ENCODE measurements at regions not wholly inside any gene's neighbourhood (a gene's known extent, or its start where the extent isn't known, plus 50 kb on each side); places are given as distances from the start of the nearest gene placed in this dataset.
"Not testable (repeated sequence)": the region's sequence is repeated elsewhere in the genome, so short reads cannot be mapped to it uniquely, and the experiment has no call there.

DNA sequence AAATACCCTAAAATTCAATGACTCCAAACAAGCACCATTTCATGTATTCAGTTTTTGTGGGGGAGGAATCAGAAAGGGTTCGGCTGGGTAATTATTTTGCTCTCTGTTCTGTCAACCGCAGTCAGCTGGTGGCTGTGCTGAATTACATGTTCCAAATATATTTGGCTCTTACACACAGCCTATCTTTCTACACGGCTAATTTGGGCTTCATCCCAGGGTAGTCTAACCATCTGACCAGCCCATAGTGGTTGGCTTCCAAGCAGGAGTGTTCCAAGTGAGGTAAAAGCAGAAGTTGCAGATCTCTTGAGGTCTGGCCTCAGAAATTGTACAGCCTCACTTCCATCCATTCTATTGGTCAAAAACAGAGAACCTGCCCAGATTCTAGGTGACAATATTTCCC is 760.8 kb upstream of the SEMA6D start:
- DNase-seq (ENCODE audit: low spot score) = no peak

DNA sequence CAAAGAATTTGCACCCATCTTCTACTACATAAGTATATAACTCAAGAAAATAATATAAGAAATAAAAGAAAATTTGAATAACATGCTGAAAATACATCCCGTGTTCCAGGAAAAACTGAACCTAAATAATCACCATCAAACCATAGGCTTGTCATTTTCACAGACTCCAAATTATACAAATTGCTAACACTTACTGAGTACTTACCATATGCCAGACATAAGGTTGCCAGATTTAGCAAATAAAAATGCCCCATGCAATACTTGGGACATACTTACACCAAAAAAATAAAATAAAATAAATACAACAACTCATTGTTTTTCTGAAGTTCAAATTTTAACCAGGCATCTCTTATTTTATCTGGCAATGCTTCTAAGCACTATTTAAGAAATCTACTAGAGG is 760.4 kb upstream of the SEMA6D start:
- DNase-seq (ENCODE audit: low spot score) = no peak

DNA sequence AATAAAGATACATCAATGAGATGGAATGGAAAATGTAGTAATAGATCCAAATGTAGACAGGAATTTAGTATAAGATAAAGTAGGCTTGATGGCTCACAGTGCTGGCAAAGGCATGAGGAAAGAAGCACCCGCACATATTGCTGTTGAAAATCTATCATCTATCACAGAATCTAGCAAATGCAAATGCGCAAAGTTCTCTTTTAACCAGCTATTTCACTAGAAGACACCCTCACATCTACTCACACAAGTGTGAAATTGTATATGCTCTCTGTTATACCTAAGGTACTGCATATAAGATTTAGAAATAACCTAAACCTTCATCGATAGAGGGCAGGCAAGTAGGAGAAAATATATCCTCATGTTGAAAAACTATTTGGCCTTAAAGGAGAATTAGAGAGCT is 756.7 kb upstream of the SEMA6D start:
- DNase-seq (ENCODE audit: low spot score) = no peak

DNA sequence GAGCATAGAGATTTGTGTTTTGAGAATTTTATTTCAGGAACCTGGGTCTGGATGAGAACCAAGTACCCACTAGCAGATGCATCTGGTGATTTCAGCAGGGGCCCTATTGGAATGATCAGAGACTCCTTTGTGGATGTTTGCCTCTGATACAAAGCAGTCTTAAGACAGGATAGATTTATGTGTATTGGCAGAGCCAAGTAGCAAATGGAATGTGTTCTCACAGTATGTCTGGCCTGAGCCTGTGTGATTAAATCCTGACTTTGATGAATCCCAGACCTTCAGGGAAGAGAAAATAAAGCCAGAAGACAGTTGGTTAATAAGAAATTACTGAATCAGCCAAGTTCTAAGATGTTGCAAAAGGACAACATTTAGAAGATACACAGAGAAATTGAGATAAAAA is 755.5 kb upstream of the SEMA6D start:
- no peak for DNase-seq (ENCODE audit: low spot score)

DNA sequence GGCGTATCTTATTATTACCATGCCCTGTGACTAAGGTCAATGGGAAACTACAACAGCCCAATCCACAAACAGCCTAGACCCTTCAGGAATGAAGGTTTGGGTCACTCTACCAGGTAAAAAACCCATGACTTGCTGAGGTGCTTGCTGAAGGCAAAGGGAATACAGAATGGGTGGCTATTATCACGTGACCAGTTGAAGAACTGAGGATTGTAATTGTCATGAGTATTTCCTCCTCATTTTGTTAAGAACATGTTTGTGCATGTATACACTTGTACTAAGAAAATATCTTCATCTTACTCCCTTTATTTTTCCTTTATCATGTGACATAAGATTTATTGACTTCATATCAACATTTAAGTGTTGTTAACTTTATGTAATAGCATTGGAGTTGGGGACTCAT is 729.2 kb upstream of the SEMA6D start:
- DNase-seq (ENCODE audit: low spot score) = not testable (repeated sequence)

DNA sequence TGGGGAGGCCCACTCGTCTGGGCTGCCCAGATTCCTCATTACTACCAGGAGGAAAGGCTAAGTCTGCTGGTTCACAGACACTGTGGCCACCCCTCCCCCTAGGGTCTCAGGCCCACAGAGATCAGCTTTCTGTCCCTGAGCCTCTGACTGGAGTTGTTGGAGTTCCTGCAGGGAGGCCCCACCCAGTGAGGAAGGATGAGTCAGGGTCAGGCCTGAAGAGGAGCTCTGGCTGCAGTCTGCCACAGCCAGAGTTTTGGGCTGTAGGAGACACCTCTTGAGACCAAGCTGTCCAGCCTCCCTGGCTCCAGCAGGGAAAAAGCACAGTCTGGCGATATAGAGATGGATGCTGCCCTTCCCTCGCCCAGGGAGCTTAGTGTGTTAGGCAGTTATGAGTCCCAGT is 720.9 kb upstream of the SEMA6D start:
- no peak for DNase-seq (ENCODE audit: low spot score)

DNA sequence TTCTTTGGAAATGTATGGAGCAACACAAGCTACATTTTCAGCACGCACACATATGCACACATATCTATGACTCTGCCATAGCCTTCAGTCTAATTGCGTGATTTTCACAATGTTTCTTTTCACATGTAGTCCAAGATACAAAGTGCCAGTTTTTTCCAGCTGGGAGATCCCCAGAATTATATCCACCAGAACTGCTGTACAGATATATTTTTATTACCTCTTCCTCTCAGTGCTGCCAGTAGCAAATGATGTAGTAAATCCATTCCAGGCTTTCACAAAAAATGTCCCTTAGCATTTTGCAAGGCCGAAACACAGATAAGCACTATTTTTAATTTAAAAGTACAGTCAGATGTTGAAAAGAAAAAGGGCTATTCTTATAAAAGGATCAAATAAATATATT is 719.8 kb upstream of the SEMA6D start:
- DNase-seq (ENCODE audit: low spot score) = no peak

DNA sequence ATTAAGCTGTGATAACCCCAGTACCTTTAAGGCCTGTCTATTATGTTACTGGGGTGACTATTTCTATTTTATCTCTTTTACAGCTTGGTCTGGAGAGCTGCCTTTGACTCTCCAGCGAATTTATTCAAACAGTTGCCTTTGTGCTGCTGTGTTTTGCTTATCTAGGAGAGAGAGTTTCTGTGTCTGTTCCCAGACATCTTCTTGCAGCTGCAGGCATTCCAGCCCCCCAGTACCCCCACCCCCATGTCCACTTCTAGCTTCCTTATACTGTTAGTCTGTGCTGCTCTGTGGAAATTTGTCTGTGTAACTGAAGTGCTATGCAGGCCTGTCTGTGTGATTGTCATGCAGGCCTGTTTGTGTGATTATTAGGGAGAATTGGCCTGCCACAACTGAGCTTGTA is 713.7 kb upstream of the SEMA6D start:
- no peak for DNase-seq (ENCODE audit: low spot score)

DNA sequence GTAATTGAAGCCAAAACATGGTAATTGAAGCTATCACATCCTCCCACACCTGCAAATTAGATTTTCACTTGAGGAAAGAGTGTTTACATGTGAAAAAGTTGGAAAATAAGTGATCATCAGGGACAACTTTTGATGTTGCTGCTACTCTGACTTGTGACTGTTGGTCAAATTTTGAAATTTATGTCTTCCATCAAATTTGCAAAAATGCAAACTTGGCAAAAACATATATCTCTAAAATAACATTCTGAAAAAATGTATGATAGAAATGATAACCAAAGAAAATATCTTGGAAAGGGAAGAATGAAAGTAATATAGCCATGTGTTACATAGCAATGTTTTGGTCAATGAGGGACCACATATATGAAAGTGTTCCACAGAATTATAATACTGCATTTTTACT is 703.9 kb upstream of the SEMA6D start:
- no peak for DNase-seq (ENCODE audit: low spot score)

DNA sequence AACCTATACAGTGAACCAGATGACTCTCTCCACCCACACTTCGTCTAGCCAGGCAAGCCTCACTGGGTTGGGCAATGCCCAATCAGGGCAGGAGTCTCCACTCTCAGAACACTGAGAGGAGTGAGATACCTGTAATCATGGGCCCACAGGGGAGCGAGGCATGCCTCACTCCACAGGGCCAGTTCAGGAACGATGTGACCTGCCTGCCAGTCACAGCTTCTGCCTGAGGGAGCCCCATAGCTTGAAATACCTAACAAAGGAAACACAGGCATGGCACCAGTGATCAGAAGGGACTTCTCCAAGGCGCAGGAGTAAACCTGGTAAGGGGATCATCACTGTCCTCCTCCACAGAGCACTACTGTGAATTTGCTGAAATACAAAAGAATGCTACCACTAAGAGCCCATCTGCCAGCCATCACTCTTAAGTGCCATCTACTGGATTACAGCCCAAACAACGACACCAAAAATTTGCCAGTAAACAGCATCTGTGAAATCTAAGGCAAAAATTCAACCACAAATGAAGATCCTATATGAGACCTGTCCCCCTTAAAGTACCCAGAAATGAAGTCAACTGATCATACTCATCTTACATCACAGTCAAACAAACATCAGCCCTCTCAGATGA is 689.9 kb upstream of the SEMA6D start:
- no peak for DNase-seq (ENCODE audit: low spot score)

DNA sequence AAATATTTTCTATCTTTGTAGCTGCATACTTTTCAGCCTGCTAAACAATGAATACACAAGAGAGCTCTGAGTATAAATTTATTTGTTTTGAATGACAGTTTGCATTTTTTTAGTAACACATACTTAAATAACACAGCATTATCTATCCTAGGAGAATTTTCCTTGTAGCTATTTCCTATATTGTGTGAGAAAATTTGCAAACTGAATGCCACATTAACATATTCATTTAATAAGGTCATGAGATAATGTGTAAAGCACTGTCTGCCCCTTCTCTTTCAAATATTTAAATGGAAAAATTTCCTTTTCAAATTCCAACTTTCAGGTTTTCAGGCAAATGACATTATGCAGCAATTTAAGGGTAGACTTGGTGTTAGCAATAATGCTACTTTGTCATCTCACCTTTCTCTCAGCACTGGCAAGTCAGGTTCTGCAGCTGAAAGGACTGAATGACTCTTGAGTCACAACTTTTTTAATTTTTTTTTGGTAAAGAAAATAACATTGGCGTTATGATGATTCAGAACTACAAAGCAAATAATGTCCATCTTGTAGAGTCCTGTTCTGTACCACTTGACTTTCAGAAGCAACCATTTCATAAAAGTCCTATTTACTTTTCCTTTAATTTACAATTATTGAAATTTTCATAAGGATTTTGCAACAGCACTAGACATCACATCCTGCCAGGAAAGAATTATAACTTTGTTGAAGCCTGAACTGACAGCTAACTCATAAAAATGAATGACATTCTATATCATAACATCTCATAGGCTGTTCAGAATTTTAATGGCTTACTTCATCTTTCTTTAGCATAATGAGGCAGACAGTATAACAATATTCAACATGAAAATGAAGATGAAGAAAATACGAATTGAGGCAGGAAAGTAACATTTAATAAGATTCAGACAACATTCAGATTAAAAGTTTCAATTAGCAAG is 681.6 kb upstream of the SEMA6D start:
- no peak for DNase-seq (ENCODE audit: low spot score)

DNA sequence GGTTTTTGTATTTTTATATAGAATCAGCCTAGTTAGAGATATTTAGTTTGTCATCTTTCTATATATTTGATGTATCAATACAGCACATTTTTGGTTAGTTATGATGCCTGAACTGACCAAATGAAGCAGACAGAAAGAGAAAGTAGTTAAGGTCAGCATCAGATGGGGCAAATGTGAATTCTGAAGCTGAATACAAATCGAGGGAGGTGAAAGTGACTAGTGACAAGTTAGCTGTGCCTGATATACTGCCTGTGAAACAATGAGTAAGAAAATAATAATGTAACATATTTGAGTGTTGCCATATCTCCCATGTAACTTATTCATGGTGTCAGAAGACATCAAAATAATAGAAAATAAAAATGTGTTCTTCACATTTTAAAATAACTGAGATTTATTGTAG is 680.3 kb upstream of the SEMA6D start:
- no peak for DNase-seq (ENCODE audit: low spot score)

DNA sequence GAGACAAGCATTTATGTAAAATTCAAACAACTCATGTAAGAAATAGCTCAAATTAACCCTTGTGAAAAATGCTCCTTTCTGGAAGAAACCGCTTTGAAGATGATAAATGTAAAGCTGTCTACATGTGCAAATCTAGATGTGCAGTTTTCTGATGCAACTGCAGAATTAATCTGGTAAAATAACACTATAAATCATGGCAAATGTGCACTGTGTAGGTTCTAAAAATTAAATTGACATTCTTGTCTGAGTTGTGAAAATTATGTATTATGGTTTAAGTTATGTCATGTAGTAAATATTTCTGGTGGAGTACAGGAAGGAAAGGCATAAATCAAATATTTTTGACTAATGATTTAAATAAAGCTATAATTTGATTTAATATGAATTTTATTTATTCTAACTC is 678.1 kb upstream of the SEMA6D start:
- no peak for DNase-seq (ENCODE audit: low spot score)

DNA sequence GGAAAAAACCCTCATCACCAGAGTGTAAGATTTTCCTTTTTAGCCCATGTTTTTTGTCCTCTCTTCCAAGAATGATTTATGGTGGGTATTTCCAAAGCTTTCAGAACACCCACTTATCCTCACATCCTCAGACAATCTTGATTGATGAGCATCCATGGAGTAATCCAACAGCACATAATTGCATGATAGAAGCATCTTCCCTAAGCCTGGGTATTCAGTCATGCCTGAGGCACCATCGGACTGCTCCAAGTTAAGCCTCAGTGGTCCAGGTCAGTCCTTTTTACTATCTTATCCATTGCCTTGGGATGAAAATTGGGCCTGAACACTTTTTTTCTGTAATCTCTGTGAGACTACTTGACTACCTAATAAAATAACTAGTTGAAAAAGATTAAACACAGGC is 676.0 kb upstream of the SEMA6D start:
- DNase-seq (ENCODE audit: low spot score) = no peak

DNA sequence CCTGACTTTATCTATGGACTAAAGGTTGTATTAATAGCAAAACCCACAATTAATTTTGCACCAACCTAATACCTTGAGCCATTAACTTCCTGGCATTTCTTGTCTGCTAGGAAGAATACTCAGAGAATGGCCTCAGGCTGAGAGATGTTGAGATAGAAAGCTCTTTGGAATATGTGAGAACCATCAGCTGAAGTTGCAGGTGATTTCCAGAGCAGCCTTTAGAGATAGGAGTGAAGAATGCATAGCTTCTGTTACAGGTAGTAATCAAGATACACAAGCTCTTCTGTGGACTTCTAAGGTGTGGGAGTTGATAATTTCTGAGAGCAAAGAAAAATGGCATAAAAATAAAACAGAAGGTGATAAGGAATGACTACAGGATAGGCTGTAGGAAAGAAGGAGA is 669.3 kb upstream of the SEMA6D start:
- not testable (repeated sequence) for DNase-seq (ENCODE audit: low spot score)

DNA sequence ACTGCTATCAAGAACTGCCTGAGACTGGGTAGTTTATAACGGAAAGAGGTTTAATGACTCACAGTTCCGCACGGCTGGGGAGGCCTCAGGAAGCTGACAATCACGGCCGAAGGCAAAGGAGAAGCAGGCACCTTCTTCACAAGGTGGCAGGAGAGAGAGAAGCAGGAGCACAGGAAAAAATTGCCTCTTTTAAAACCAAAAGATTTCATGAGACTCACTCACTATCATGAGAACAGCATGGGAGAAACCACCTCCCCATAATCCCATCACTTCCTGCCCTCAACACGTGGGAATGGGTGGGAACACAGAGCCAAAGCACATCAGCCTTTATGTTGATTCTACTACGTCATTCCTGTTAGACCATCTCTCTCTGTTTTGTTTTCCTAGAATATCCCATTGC is 650.9 kb upstream of the SEMA6D start:
- no peak for DNase-seq (ENCODE audit: low spot score)

DNA sequence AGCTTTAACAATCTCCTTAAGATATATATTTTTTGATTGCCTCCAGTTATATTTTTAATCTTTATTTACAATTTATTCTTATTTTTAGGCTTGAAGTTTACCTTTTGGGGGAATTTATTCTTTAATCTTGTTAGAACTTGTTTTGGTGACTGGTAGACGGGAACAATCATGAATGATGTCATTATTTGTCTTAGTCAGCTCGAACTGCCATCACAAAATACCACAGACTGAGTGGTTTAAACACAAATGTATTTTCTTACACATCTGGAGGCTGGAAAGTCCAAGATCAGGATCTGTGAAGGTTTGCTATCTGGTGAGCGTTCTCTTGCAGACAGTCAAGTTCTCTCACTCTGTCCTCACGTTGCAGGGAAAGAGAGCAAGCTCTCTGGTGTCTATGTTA is 639.5 kb upstream of the SEMA6D start:
- DNase-seq (ENCODE audit: low spot score) = not testable (repeated sequence)

DNA sequence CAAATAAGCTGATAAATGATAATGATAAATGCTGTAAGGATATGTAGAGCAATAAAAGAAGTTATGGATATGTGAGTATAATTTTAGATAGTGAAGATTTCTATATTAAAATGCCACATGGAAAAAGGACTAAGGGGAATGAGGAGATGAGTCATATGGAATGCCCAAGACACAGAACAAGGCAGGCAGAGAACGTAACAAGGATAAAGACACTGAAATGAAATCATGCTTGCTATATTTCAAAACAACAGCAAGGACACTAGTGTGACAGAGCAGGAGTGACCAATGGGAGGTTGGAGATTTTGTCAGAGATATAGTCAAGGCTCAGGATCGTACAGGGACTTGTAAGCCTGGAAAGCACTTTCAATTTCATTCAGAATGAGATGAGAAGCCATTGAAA is 621.5 kb upstream of the SEMA6D start:
- no peak for DNase-seq (ENCODE audit: low spot score)

DNA sequence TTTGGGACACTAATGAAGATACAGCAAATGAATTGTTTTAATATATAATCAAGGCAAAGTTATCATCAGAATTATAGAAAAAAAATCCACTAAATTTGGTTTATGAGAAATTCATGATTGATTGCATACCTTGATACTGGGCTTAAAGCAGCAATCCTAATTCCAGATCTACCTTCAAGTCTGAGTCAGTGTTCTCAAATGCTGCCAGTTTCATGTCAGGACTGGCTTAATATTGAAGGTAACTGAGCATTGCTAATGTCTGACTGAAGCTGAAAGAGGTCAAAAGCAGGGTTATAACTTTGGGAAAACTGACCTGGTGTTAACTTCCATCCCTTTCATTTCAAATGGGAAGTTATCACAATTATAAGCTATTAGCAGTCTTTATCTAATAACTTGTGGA is 618.8 kb upstream of the SEMA6D start:
- not testable (repeated sequence) for DNase-seq (ENCODE audit: low spot score)

DNA sequence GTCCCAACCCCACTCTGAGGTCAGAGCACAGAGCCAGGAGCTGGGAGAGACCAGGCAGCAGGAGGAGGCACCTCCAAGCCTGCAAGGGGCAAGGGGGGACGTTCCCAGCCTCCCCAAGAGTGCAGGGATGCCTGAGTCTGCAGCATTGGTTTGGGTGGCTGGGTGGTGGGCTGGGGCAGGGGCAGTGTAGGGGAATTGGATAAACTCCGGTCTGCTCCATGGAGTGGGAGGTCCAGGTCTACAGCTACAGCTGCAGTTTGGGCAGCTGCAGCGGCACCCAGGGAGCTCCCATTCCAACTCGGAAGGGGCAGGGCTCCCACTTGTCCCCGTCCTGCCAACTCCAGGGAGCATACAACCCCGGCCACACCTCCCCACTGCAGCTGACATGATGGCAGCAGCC is 617.5 kb upstream of the SEMA6D start:
- DNase-seq (ENCODE audit: low spot score) = not testable (repeated sequence)

DNA sequence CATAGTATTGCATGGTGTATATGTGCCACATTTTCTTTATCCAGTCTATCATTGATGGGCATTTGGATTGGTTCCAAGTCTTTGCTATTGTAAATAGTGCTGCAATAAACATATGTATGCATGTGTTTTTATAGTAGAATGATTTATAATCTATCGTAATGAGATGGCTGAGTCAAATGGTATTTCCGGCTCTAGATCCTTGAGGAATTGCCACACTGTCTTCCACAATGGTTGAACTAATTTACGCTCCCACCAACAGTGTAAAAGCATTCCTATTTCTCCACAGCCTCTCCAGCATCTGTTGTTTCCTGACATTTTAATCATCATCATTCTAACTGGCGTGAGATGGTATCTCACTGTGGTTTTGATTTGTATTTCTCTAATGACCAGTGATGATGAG is 608.5 kb upstream of the SEMA6D start:
- DNase-seq (ENCODE audit: low spot score) = not testable (repeated sequence)

DNA sequence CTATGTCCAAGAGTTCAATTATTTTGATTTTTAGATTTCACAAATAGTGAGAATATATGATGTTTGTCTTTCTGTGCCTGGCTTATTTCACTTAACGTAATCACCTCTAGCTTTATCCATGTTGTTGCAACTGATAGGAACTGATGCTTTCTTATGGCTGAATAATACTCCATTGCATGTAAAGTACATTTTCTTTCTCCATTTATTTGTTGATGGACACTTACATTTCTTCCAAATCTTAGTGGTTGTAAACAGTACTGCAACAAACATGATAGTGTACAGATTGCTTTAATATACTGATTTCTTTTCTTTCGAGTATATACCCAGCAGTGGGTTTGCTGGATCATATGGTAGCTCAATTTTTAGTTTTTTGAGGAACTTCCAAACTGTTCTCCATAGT is 600.6 kb upstream of the SEMA6D start:
- no peak for DNase-seq (ENCODE audit: low spot score)

DNA sequence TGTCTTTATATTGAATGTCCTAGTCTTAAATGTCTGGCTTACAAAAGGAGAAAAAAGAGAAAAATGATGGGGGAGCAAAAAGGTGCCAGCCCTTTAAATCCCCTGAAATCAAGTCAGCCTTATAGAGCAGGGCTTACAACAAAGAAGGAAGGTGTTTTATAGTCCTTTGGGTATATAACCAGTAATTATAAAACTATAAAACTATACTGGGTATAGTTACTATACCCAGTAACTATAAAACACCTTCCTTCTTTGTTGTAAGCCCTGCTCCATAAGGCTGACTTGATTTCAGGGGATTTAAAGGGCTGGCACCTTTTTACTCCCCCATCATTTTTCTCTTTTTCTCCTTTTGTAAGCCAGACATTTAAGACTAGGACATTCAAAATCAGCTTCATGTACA is 598.0 kb upstream of the SEMA6D start:
- DNase-seq (ENCODE audit: low spot score) = no peak
